PFSK-1 (cell line): ENCODE measurements at regions not wholly inside any gene's neighbourhood (a gene's known extent, or its start where the extent isn't known, plus 50 kb on each side); places are given as distances from the start of the nearest gene placed in this dataset.

ENCODE experiments used
- FOXP2 ChIP-seq: optimal IDR thresholded peaks from 2 replicates; pipeline ENCODE3; 2011; ENCODE audit warnings: borderline replicate concordance, control low read depth, inconsistent platforms; ENCODE audit not compliant: insufficient read depth; ENCODE audit errors: extremely low read length, extremely low read depth
- POLR2AphosphoS5 ChIP-seq: IDR thresholded peaks from 2 replicates; pipeline ENCODE4 v1.6.1; 2012; ENCODE audit warnings: low read depth, mild to moderate bottlenecking, control low read depth, low read length, moderate library complexity
- REST ChIP-seq, 2 experiments: IDR thresholded peaks; 2 replicates each; pipeline versions ENCODE4 v1.6.1 to v1.8.0; 2011 to 2012; ENCODE audit warnings: low read depth in 2 of 2, low read length in 2 of 2, control low read depth in 1 of 2, inconsistent platforms in 1 of 2, mild to moderate bottlenecking in 1 of 2, moderate library complexity in 1 of 2; ENCODE audit not compliant: insufficient read depth in 1 of 2
- SIN3A ChIP-seq: IDR thresholded peaks from 2 replicates; pipeline ENCODE4 v1.6.1; 2012; ENCODE audit warnings: mild to moderate bottlenecking, low read length, moderate library complexity, borderline replicate concordance; ENCODE audit not compliant: insufficient read depth
- TAF1 ChIP-seq: IDR thresholded peaks from 2 replicates; pipeline ENCODE4 v1.6.1; 2012; ENCODE audit warnings: low read length, control low read depth, borderline replicate concordance; ENCODE audit not compliant: insufficient read depth

GRCh38 chr9:115781070-115781736, 372.4 kb upstream of the PAPPA start:
- no peak for TF ChIP-seq SIN3A
- no peak for TF ChIP-seq TAF1
- TF ChIP-seq FOXP2 = no peak
- no peak for TF ChIP-seq POLR2AphosphoS5
- no peak for TF ChIP-seq REST (IDR thresholded peaks at IDR 0.05; ENCODE audit: insufficient read depth in 1 of 2, low read depth in 2 of 2, low read length in 2 of 2)

GRCh38 chr9:115786321-115786720, 367.3 kb upstream of the PAPPA start:
- TF ChIP-seq REST (IDR thresholded peaks at IDR 0.05; ENCODE audit: insufficient read depth in 1 of 2, low read depth in 2 of 2, low read length in 2 of 2) (no peak), FOXP2 (no peak), POLR2AphosphoS5 (no peak), TAF1 (no peak), SIN3A (no peak)

GRCh38 chr9:115790520-115790919, 363.1 kb upstream of the PAPPA start:
- TF ChIP-seq POLR2AphosphoS5 (no peak), TAF1 (no peak), SIN3A (no peak), REST (IDR thresholded peaks at IDR 0.05; ENCODE audit: insufficient read depth in 1 of 2, low read depth in 2 of 2, low read length in 2 of 2) (no peak), FOXP2 (no peak)

- no peak for TF ChIP-seq REST (IDR thresholded peaks at IDR 0.05; ENCODE audit: insufficient read depth in 1 of 2, low read depth in 2 of 2, low read length in 2 of 2)
- TF ChIP-seq TAF1 = no peak
- no peak for TF ChIP-seq SIN3A
- TF ChIP-seq POLR2AphosphoS5 = no peak
- TF ChIP-seq FOXP2 = no peak
Observed at GRCh38 chr9:115794921-115795475, 358.6 kb upstream of the PAPPA start.

- no peak for TF ChIP-seq SIN3A
- TF ChIP-seq FOXP2 = no peak
- no peak for TF ChIP-seq REST (IDR thresholded peaks at IDR 0.05; ENCODE audit: insufficient read depth in 1 of 2, low read depth in 2 of 2, low read length in 2 of 2)
- no peak for TF ChIP-seq TAF1
- TF ChIP-seq POLR2AphosphoS5 = no peak
Observed at GRCh38 chr9:115799734-115800133, 353.9 kb upstream of the PAPPA start.
